Transverse colon (tissue), 4 donors: ENCODE measurements at regions not wholly inside any gene's neighbourhood (a gene's known extent, or its start where the extent isn't known, plus 50 kb on each side); places are given as distances from the start of the nearest gene placed in this dataset.
A peak's percentile ranks its signal among the peaks of the same experiment; 100 is the strongest.
"Not testable (repeated sequence)": the region's sequence is repeated elsewhere in the genome, so short reads cannot be mapped to it uniquely, and the experiment has no call there.

Source experiments
- DNase-seq: peaks from one replicate; pipeline ENCODE4 v3.0.0-alpha.2; 2019
- H3K27ac ChIP-seq, 4 donors: fragments of 200-600 bp; sonication (generic); 2 replicates each; pipeline ENCODE4 v1.5.1; 2016 to 2018; ENCODE audit warnings: inconsistent platforms in 4 of 4
- H3K27me3 ChIP-seq: fragments of 200-600 bp; sonication (generic); 2 replicates; pipeline ENCODE4 v1.5.1; 2017; ENCODE audit warnings: inconsistent platforms
- H3K36me3 ChIP-seq, 4 donors: fragments of 200-600 bp; sonication (generic); 2 replicates each; pipeline ENCODE4 v1.5.1; 2017 to 2019; ENCODE audit warnings: inconsistent platforms in 4 of 4
- H3K4me1 ChIP-seq, 4 donors: fragments of 200-600 bp; sonication (generic); 2 replicates each; pipeline ENCODE4 v1.5.1; 2017 to 2020; ENCODE audit warnings: inconsistent platforms in 4 of 4
- H3K4me3 ChIP-seq, 4 donors: fragments of 200-600 bp; sonication (generic); 1 replicate in 1 of 4; 2 replicates in 3 of 4; pipeline versions ENCODE4 v1.5.1 to v1.6.1; 2017 to 2019; ENCODE audit warnings: inconsistent platforms in 4 of 4
- H3K9me3 ChIP-seq, 2 donors: fragments of 200-600 bp; sonication (generic); 2 replicates each; pipeline ENCODE4 v1.5.1; 2017 to 2019; ENCODE audit warnings: inconsistent platforms in 2 of 2
- EP300 ChIP-seq: sonication (generic); formaldehyde crosslinking; IDR thresholded peaks from one replicate; pipeline ENCODE4 v1.6.1; 2017; ENCODE audit warnings: antibody characterized with exemption, low read depth
- POLR2A ChIP-seq: fragments of 450-650 bp; IDR thresholded peaks from one replicate; pipeline ENCODE4 v1.6.1; 2016; ENCODE audit warnings: antibody characterized with exemption, mild to moderate bottlenecking, moderate library complexity
- POLR2AphosphoS5 ChIP-seq, 3 donors: sonication (generic); formaldehyde crosslinking; IDR thresholded peaks; one replicate each; pipeline ENCODE4 v1.6.1; 2016; ENCODE audit warnings: antibody characterized with exemption in 3 of 3
- WGBS, 2 donors: methylation state at CpG; one replicate each; pipeline ENCODE4 v1.1.5; 2018; ENCODE audit warnings: low coverage in 1 of 2; 5-methylcytosine and 5-hydroxymethylcytosine counted together
- in situ Hi-C, 4 donors: fragments of 200-750 bp; cut with MboI; loops; one replicate each; pipeline versions ENCODE4 v1.15.0 to v1.15.1; 2017; ENCODE audit warnings: low sequenced_read_pairs in 3 of 4, low pct_ligation_motif_present in 1 of 4, low pct_unique_long_range_greater_than_20kb in 1 of 4
- intact Hi-C: fragments of 100-400 bp; cut with DNase I; formaldehyde crosslinking; loops from one replicate; pipeline ENCODE4 v1.15.1; 2023; ENCODE audit warnings: low total_unique reads
- TF ChIP-seq, protein P1 (sequence below), 5 experiments: fragments of 200-600 bp in 3 of 5; fragments of 450-650 bp in 2 of 5; sonication (generic) in 3 of 5; IDR thresholded peaks; 1 replicate in 2 of 5; 2 replicates in 3 of 5; pipeline ENCODE4 v1.5.1; 2016 to 2017; ENCODE audit warnings: antibody characterized with exemption in 5 of 5, inconsistent platforms in 3 of 5, mild to moderate bottlenecking in 2 of 5, moderate library complexity in 1 of 5

DNA sequence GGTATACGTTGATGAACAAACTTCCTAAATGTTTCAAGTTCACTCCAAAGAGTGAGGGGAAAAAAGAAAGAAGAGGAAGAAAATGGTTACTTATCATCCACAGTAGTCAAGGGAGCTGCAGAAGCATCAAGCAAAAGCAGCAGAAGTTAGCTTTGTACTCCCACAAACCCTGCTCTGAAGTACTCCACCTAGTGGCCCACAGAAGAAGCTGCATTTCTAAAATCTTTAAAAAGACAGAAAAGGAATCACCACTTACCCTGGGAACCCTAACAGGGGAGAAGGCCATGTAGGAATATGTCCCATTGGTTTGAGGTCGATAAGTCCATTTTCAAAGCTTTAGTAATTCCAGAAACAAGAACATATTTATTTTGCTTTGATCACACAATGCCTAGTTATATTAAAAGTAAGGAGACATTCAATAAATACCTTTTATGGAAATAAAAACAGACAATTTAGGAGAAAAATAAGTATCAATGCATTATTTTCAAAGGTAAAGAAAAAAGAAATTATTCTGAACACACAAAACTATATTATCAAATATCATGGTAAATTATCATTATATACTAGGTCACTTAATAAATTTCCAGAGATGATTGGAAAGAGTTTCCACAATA is 900.5 kb upstream of the DEFB115 start:
- H3K9me3 ChIP-seq, in situ Hi-C loops, H3K4me3 ChIP-seq, H3K4me1 ChIP-seq, intact Hi-C loops, H3K36me3 ChIP-seq, H3K27me3 ChIP-seq, H3K27ac ChIP-seq, DNase-seq: not testable (repeated sequence)
- TF ChIP-seq, protein P1, sequence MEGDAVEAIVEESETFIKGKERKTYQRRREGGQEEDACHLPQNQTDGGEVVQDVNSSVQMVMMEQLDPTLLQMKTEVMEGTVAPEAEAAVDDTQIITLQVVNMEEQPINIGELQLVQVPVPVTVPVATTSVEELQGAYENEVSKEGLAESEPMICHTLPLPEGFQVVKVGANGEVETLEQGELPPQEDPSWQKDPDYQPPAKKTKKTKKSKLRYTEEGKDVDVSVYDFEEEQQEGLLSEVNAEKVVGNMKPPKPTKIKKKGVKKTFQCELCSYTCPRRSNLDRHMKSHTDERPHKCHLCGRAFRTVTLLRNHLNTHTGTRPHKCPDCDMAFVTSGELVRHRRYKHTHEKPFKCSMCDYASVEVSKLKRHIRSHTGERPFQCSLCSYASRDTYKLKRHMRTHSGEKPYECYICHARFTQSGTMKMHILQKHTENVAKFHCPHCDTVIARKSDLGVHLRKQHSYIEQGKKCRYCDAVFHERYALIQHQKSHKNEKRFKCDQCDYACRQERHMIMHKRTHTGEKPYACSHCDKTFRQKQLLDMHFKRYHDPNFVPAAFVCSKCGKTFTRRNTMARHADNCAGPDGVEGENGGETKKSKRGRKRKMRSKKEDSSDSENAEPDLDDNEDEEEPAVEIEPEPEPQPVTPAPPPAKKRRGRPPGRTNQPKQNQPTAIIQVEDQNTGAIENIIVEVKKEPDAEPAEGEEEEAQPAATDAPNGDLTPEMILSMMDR (IDR thresholded peaks at IDR 0.05) = peak; percentile 29 to 73 (median 56)
- 32 to 42% methylated on average over 2 of the region's 2 CpGs for WGBS, 2 donors

DNA sequence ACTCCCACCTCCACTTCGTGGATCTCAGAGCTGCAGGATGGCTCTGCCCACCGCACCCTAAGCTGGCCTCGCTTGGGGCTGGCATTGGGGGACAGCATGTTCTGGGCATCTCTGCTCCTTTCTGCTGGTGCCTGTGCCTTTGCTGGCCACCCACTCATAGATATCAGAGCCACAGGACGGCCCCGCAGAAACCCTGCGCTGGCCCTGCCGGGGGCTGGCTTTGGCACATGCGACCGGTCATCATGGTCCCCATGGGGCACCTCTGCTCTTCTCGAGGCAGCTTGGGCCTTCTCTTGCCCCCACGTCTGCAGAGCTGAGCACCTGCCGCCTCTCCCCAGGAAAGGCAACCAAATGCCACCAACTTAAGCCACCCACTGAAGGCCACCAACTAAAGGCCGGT is 895.7 kb upstream of the DEFB115 start:
- H3K36me3 ChIP-seq, H3K4me1 ChIP-seq, H3K27me3 ChIP-seq, DNase-seq, H3K9me3 ChIP-seq, H3K4me3 ChIP-seq, in situ Hi-C loops, H3K27ac ChIP-seq, intact Hi-C loops: not testable (repeated sequence)
- WGBS, 2 donors = 84% methylated on average over 10 of the region's 13 CpGs; no CpG with 5 or more reads in 1 of the 2 donors

DNA sequence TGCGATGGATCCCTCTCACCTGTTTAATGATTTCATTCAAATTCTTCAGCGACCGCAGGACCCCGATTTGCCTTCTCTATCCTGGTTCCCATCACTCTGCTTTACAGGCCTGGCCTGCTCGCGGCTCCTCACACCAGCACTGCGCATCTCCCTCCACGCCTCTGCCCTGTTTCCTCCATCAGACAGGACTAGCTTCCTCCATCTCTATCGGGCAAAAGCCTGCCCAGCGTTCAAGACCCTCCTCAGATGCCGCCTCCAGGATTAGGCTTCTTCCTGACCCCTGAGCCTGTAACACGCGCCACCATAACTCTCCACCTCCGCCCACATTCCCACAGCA is 881.1 kb upstream of the DEFB115 start:
- 76 to 91% methylated on average over 14 of the region's 14 CpGs for WGBS, 2 donors
- H3K36me3 ChIP-seq, in situ Hi-C loops, H3K27me3 ChIP-seq, DNase-seq, H3K9me3 ChIP-seq, intact Hi-C loops: not testable (repeated sequence)
- peak overlapping the region in 3 of 4 donors; percentile 66 to 88 (median 80) for H3K4me3 ChIP-seq
- H3K27ac ChIP-seq = peak overlapping the region in 3 of 4 donors; percentile 89 to 93 (median 91)
- H3K4me1 ChIP-seq = peaks cover 0 to 25% (median 5%) of the 10 kb centered on the region in 4 donors

DNA sequence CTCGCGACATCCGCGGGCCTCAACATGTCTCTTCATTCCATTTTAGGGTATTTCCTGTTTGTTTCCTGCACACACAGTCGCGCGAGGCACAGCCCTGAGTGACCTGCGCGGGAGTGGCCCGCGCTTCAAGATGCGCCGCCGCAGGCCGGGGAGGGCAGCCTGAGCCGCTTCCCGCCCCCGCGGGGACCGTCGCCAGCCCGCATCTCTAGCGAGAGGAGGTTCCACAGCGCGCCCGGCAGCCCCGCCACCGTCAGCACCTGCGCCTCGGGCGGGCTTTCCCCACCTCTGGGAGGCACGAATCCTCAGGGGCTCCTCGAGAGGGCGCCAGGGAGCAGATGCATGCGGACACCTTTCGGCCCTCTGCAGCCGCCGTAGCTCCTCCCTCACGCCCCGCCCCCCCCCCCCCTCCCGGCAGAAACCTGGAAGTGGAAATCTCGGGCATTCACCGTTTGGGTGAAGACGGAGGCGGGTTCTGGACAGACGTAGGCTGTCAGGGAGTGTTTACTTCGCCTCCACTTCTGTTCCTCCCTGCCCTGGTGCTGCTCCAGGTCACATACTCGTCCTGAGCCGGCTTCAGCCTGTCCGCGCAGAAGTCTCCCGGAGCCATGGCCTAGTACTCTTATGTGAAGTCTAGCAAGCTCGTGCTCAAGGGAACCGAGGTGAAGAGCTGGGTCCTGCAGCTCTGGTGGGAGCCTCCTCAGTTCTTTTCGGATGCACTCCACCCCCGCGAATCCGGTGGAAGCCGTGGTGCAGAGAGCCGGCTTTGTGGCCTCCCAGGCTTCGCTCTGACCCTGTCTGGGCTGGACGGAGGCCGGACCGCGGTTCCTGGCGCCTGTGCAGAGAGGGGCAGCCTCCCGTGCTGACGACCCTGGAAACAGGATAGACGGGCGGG is 880.5 kb upstream of the DEFB115 start:
- H3K27me3 ChIP-seq = no peaks in the 10 kb centered on the region
- peak overlapping the region; percentile 72 to 93 (median 90) for H3K27ac ChIP-seq
- H3K9me3 ChIP-seq = no peaks in the 10 kb centered on the region
- peak overlapping the region in 3 of 4 donors; percentile 66 to 88 (median 80) for H3K4me3 ChIP-seq
- intact Hi-C loops (no loop called here), in situ Hi-C loops (no loop called here)
- peak; percentile 55 for DNase-seq
- TF ChIP-seq EP300 (no peak), POLR2AphosphoS5 (IDR thresholded peaks at IDR 0.05) (peak in 1 of 3 donors; percentile 77), POLR2A (peak; percentile 75)
- TF ChIP-seq, protein P1 (IDR thresholded peaks at IDR 0.05) = peak; percentile 22 to 82 (median 76)
- H3K4me1 ChIP-seq = peaks cover 0 to 28% (median 6%) of the 10 kb centered on the region in 4 donors
- no peaks in the 10 kb centered on the region for H3K36me3 ChIP-seq
- 18 to 70% methylated on average over 10 to 65 of the region's 70 CpGs for WGBS, 2 donors

DNA sequence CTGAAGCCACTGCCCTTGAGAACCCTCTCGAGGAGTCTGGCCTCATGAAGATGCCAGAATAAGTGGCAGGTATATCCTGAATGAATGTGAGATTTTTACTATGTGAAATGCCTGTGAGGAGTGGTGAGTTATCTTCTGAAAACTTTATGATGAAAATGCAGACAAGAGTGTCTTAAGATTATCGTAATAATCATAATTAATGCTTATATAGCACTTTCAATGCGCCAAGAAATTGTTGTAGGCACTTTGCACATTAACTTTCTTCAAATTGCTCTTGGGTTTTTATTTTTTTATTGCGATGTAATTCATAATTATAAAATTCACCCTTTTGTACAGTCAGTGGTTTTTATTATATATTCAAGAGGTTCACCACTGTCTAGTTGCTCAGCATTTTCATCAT is 879.1 kb upstream of the DEFB115 start:
- WGBS, 2 donors = 67 to 72% methylated on average over 3 to 4 of the region's 4 CpGs
- H3K36me3 ChIP-seq, in situ Hi-C loops, H3K9me3 ChIP-seq, intact Hi-C loops, DNase-seq, H3K27me3 ChIP-seq: not testable (repeated sequence)
- peaks cover 0 to 38% (median 9%) of the 10 kb centered on the region in 4 donors for H3K4me1 ChIP-seq
- peak overlapping the region in 2 of 4 donors; percentile 91 to 93 for H3K27ac ChIP-seq
- H3K4me3 ChIP-seq = peak overlapping the region in 1 of 4 donors; percentile 80

DNA sequence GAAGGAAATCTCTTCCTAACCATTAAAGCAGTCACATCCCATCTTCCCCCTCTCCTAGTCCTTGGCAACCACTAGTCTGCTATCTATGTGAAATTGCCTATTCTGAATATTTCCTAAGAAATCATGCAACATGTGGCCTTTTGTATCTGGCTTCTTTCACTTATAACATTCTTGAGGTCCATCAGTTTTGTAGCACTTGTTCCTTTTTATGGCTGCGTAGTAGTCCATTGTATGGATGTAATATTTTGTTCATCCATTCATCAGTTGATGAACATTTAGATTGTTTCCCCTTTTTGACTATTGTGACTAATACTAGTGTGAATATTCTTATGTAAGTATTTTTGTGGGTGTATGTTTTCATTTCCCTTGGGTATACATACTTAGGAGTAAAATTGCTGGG is 878.7 kb upstream of the DEFB115 start:
- peaks cover 0 to 38% (median 9%) of the 10 kb centered on the region in 4 donors for H3K4me1 ChIP-seq
- intact Hi-C loops, H3K27ac ChIP-seq, H3K27me3 ChIP-seq, DNase-seq, H3K9me3 ChIP-seq, in situ Hi-C loops, H3K36me3 ChIP-seq: not testable (repeated sequence)
- H3K4me3 ChIP-seq = peak overlapping the region in 1 of 4 donors; percentile 80
- WGBS, 2 donors = 83 to 100% methylated on average over 1 of the region's 1 CpG

DNA sequence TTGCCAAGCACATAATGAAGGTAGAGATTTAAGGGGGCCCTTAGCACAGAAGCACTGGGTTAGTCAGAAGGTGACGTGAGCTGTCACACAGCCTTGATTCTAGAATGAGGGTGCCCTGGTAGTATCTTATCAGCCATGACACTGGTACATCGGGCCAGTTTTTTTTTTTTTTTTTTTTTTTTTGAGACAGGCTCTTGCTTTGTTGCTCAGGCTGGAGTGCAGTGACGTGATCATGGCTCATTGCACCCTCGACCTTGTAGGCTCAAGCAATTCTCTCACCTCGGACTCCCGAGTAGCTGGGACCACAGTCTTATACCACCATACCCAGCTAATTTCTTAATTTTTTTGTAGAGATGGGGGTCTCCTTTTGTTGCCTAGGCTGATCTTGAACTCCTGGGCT is 872.6 kb upstream of the DEFB115 start:
- 82 to 88% methylated on average over 2 to 6 of the region's 6 CpGs for WGBS, 2 donors
- in situ Hi-C loops = not testable (repeated sequence)

DNA sequence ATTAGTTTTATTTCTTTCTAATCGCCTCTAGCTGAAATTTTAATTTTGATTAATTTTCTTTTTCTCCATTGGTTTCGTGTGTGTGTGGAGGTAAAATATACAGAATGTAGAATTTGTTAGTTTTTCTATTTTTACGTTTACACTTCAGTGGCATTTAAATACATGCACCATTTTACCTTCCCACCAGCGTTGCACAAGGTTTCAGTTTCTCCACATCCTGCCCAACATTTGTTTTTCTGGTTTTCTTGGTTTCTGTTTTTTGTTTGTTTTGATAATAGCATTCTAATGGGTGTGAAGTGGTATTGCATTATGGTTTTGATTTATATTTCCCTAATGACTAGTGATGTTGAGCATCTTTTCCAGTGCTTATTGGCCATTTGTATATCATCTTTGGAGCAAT is 871.4 kb upstream of the DEFB115 start:
- intact Hi-C loops, H3K27ac ChIP-seq, in situ Hi-C loops, H3K9me3 ChIP-seq, DNase-seq, H3K27me3 ChIP-seq, H3K4me3 ChIP-seq: not testable (repeated sequence)
- WGBS, 2 donors = 63 to 87% methylated on average over 4 of the region's 4 CpGs
- peaks cover 0 to 11% (median 2%) of the 10 kb centered on the region in 4 donors for H3K36me3 ChIP-seq
- H3K4me1 ChIP-seq = peaks cover 0 to 15% (median 5%) of the 10 kb centered on the region in 4 donors

More for the DNA sequence above, 872.6 kb upstream of the DEFB115 start:
- H3K27me3 ChIP-seq, H3K27ac ChIP-seq, DNase-seq, intact Hi-C loops, H3K4me3 ChIP-seq, H3K36me3 ChIP-seq, H3K9me3 ChIP-seq: not testable (repeated sequence)
- peaks cover 0 to 21% (median 6%) of the 10 kb centered on the region in 4 donors for H3K4me1 ChIP-seq
